Parathyroid adenoma (tissue), 2 donors: ENCODE measurements at regions not wholly inside any gene's neighbourhood (a gene's known extent, or its start where the extent isn't known, plus 50 kb on each side); places are given as distances from the start of the nearest gene placed in this dataset.
"Not testable (repeated sequence)": the region's sequence is repeated elsewhere in the genome, so short reads cannot be mapped to it uniquely, and the experiment has no call there.

Experiments
- H2AFZ ChIP-seq: fragments of 300-600 bp; sonication (generic); one replicate; pipeline ENCODE4 v1.7.0; 2017; ENCODE audit warnings: antibody characterized with exemption, mild to moderate bottlenecking
- H3K27ac ChIP-seq: fragments of 300-600 bp; sonication (generic); one replicate; pipeline ENCODE4 v1.7.0; 2017
- H3K27me3 ChIP-seq: fragments of 300-600 bp; sonication (generic); one replicate; pipeline ENCODE4 v1.7.0; 2017; ENCODE audit warnings: low read length; ENCODE audit not compliant: control insufficient read depth, insufficient read depth
- H3K36me3 ChIP-seq: fragments of 300-600 bp; sonication (generic); one replicate; pipeline ENCODE4 v1.7.0; 2017; ENCODE audit warnings: low read length; ENCODE audit not compliant: control insufficient read depth, insufficient read depth
- H3K4me1 ChIP-seq: fragments of 300-600 bp; sonication (generic); one replicate; pipeline ENCODE4 v1.7.0; 2017; ENCODE audit warnings: control low read depth
- H3K4me2 ChIP-seq: fragments of 300-600 bp; sonication (generic); one replicate; pipeline ENCODE4 v1.7.0; 2017; ENCODE audit warnings: low read length
- H3K4me3 ChIP-seq: fragments of 300-600 bp; sonication (generic); one replicate; pipeline ENCODE4 v1.7.0; 2017; ENCODE audit warnings: low read depth, low read length
- H3K79me2 ChIP-seq: fragments of 300-600 bp; sonication (generic); one replicate; pipeline ENCODE4 v1.7.0; 2017; ENCODE audit warnings: control low read depth
- H3K9ac ChIP-seq: fragments of 300-600 bp; sonication (generic); one replicate; pipeline ENCODE4 v1.7.0; 2017; ENCODE audit warnings: mild to moderate bottlenecking
- H3K9me3 ChIP-seq: fragments of 300-600 bp; sonication (generic); one replicate; pipeline ENCODE4 v1.7.0; 2017; ENCODE audit warnings: low read length; ENCODE audit not compliant: control insufficient read depth
- TF ChIP-seq, protein P1 (sequence below): fragments of 300-600 bp; sonication (generic); IDR thresholded peaks from one replicate; pipeline ENCODE4 v1.7.0; 2017; ENCODE audit warnings: antibody characterized with exemption, mild to moderate bottlenecking
- donor health status: primary hyperparathyroidism.

DNA sequence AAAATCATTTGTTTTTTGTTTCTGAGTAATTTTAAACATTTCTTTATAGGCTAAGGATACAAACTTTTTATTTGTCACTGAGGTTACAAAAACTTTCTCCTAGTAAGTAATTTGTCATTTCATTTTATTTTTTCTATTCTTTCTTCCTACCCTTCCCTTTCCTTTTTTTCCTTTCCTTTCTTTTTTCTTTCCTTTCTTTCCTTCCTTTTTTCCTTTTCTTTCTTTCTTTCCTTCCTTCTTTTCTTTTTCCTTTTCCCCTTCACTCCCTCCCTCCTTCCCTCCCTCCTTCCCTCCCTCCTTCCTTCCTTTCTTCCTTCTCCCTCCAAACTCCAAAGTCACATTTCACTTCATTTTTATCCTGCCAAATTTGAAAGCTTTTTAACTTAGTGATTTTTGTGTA lies 115.1 kb upstream of the FAN1 start:
- H3K9ac ChIP-seq = no peak overlapping the region
- H2AFZ ChIP-seq = no peak overlapping the region
- H3K4me2 ChIP-seq = no peak overlapping the region
- TF ChIP-seq, protein P1, sequence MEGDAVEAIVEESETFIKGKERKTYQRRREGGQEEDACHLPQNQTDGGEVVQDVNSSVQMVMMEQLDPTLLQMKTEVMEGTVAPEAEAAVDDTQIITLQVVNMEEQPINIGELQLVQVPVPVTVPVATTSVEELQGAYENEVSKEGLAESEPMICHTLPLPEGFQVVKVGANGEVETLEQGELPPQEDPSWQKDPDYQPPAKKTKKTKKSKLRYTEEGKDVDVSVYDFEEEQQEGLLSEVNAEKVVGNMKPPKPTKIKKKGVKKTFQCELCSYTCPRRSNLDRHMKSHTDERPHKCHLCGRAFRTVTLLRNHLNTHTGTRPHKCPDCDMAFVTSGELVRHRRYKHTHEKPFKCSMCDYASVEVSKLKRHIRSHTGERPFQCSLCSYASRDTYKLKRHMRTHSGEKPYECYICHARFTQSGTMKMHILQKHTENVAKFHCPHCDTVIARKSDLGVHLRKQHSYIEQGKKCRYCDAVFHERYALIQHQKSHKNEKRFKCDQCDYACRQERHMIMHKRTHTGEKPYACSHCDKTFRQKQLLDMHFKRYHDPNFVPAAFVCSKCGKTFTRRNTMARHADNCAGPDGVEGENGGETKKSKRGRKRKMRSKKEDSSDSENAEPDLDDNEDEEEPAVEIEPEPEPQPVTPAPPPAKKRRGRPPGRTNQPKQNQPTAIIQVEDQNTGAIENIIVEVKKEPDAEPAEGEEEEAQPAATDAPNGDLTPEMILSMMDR = no peak
- H3K27me3 ChIP-seq = no peaks in the 10 kb centered on the region
- H3K4me3 ChIP-seq = no peak overlapping the region
- H3K9me3 ChIP-seq = no peaks in the 10 kb centered on the region
- no peaks in the 10 kb centered on the region for H3K79me2 ChIP-seq
- no peak overlapping the region for H3K27ac ChIP-seq
- no peaks in the 10 kb centered on the region for H3K4me1 ChIP-seq
- H3K36me3 ChIP-seq = no peaks in the 10 kb centered on the region

DNA sequence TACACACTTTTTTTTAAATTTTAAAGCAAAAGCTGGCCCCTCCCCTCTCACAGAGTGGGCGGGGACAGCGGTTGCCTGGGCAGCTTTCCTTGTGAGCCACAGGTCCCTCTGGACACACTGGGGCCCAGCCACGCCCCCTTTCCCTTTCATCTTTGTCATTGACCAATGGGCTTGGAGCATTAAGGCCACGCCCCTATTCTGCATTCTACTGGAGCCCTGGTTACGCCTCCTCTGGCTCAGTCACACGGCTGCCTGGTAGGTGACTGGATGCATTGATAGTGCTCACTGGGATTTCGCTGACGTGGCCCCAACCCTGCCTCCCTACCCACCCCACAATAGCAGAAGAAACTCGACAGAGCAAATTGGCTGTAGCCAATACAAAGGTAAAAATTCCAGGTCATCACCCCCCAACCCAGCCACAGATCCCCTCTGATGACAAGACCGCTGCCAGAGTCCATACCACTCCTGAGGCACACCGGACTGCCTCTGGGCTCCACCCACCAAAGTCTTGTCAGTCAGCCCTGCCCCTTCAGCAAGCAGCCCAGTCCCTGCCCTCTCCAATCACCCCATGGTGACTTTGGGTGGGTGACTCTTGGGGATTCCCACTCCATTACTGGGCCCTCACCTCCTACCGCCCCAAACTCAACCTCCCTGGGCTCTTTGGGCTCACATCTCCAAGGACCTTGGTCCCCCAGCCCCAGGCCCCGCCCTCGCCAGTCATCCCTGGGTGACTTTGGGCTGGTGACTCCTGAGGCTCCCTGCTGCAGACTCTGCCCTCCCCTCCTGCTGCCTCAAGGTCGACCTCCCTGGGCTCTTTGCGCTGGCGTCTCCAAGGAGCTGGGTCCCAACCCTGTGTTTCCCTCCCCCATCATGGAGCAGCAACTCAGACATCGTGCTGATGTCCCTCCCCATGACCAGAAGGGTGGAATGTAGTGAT lies 112.2 kb upstream of the FAN1 start:
- Histone ChIP-seq H3K9ac (no peak overlapping the region), H3K4me1 (no peaks in the 10 kb centered on the region), H3K79me2 (no peaks in the 10 kb centered on the region), H3K9me3 (no peaks in the 10 kb centered on the region), H3K27ac (no peak overlapping the region), H3K27me3 (no peaks in the 10 kb centered on the region), H3K4me3 (no peak overlapping the region), H2AFZ (no peak overlapping the region), H3K4me2 (no peak overlapping the region), H3K36me3 (no peaks in the 10 kb centered on the region)
- TF ChIP-seq, protein P1 = no peak

GRCh38 chr15:30792843-30793242 lies 110.9 kb upstream of the FAN1 start:
- H3K36me3 ChIP-seq, H2AFZ ChIP-seq, H3K4me3 ChIP-seq, H3K27me3 ChIP-seq, H3K4me2 ChIP-seq, H3K79me2 ChIP-seq, H3K9ac ChIP-seq, H3K4me1 ChIP-seq, H3K9me3 ChIP-seq, H3K27ac ChIP-seq: not testable (repeated sequence)

DNA sequence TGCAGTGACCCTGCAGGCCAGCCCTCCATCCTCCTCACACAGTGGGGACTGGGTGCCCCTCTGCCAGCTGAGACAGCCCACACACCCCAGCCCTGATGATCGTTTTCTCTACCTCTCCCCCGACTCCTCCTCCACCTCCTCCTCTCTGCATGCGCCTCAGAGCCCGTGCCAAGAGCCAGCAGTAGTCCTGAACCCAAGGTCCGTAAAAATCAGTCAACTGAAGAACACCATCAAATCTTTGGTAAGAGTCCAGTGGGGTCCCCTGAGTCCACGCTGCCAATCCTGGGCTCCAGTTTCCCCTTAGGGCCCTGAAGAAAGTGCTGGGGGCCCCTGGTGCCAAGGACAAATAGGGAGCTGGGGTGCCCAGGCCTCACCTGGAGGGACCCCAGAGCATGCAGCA lies 109.3 kb upstream of the FAN1 start:
- Histone ChIP-seq H3K9ac (no peak overlapping the region), H3K4me2 (no peak overlapping the region), H3K9me3 (no peaks in the 10 kb centered on the region), H3K27me3 (no peaks in the 10 kb centered on the region), H3K27ac (no peak overlapping the region), H2AFZ (no peak overlapping the region), H3K4me3 (no peak overlapping the region), H3K79me2 (no peaks in the 10 kb centered on the region), H3K4me1 (no peaks in the 10 kb centered on the region), H3K36me3 (no peaks in the 10 kb centered on the region)
- TF ChIP-seq, protein P1 = no peak

DNA sequence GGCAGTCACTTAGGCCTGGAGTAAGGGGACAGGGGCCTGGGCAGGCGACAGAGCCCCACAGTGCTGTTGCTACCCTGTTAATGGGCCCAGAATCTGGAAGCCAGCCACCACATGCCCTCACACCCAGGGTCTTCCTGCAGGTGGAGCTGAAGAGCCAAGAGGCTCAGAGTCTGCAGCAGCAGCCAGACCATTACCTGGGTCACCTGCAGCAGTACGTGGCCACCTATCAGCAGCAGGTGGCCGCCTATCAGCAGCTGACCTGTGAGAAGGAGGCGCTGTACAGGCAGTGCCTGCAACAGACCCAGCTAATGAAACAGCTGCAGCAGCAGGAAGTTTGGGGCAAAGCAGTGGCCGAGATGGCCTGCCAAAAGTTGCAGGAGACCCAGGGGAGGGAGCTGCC lies 104.2 kb upstream of the FAN1 start:
- not testable (repeated sequence) for H2AFZ ChIP-seq, H3K36me3 ChIP-seq, H3K4me1 ChIP-seq, H3K27me3 ChIP-seq, H3K4me3 ChIP-seq, H3K27ac ChIP-seq, H3K4me2 ChIP-seq, H3K9ac ChIP-seq, H3K79me2 ChIP-seq, H3K9me3 ChIP-seq

- not testable (repeated sequence) for H3K4me3 ChIP-seq, H3K79me2 ChIP-seq, H3K27ac ChIP-seq, H3K9me3 ChIP-seq, H3K4me1 ChIP-seq, H2AFZ ChIP-seq, H3K36me3 ChIP-seq, H3K9ac ChIP-seq, H3K27me3 ChIP-seq, H3K4me2 ChIP-seq
Observed at GRCh38 chr15:30801140-30801895, 102.4 kb upstream of the FAN1 start.

GRCh38 chr15:30802001-30802400 lies 101.7 kb upstream of the FAN1 start:
- H3K9me3 ChIP-seq, H3K79me2 ChIP-seq, H3K27me3 ChIP-seq, H2AFZ ChIP-seq, H3K27ac ChIP-seq, H3K36me3 ChIP-seq, H3K4me1 ChIP-seq, H3K9ac ChIP-seq, H3K4me2 ChIP-seq, H3K4me3 ChIP-seq: not testable (repeated sequence)

GRCh38 chr15:30803703-30804102 lies 100.0 kb upstream of the FAN1 start:
- H3K27ac ChIP-seq, H3K27me3 ChIP-seq, H2AFZ ChIP-seq, H3K9ac ChIP-seq, H3K4me2 ChIP-seq, H3K4me3 ChIP-seq, H3K9me3 ChIP-seq, H3K4me1 ChIP-seq, H3K79me2 ChIP-seq, H3K36me3 ChIP-seq: not testable (repeated sequence)
